ENCODE measurements at regions not wholly inside any gene's neighbourhood (a gene's known extent, or its start where the extent isn't known, plus 50 kb on each side); places are given as distances from the start of the nearest gene placed in this dataset.

DNA sequence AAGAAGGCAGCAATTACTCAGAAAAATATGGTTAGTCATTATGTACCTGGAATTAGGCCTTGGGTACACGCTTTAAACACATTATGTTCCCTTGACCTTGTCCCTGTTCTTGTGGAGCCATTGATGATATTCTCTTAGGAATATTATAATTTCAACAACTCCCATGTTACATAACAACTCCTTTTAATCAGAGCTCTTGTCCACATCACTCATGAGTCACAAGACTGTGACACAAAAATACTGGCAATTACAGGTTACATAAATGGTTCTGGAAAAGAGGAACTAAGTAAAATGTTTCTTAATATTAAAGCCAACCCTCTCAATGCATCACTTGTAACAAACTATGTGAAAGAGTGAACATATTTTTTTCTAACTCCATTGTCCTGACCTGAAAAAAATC, 143.8 kb upstream of the PCLO start:
- WGBS, result 0% methylated on average over 1 of the region's 1 CpG

DNA sequence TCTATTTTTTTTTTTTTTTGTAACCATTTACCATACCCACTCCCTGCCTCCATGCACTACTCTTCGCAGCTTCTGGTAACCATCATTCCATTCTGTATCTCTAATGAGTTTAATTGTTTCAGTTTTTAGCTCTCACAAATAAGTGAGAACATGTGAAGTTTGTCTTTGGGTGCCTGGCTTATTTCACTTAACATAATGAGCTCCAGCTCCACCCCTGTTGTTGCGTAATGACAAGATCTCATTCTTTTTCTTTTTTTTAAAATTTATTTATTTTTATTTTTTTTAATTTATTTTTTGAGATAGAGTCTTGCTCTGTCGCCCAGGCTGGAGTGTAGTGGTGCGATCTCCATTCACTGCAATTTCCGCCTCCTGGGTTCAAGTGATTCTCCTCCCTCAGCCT, 142.3 kb upstream of the PCLO start:
- no peaks in the 10 kb centered on the region for H3K36me3 ChIP-seq (ENCODE audit: insufficient read depth, low read length)
- no peaks in the 10 kb centered on the region for H3K4me1 ChIP-seq (ENCODE audit: insufficient read depth, low read length)
- no peak overlapping the region for H3K9ac ChIP-seq (ENCODE audit: low read depth, low read length)
- H3K27me3 ChIP-seq (ENCODE audit: insufficient read depth, low read length), result no peaks in the 10 kb centered on the region
- H3K9me3 ChIP-seq (ENCODE audit: insufficient read depth, low read depth, low read length), result no peaks in the 10 kb centered on the region
- no peak overlapping the region for H3K4me3 ChIP-seq (ENCODE audit: low read length)
- no peak overlapping the region for H3K27ac ChIP-seq (ENCODE audit: low read depth, low read length)
- 98% methylated on average over 3 of the region's 5 CpGs for WGBS

More for the DNA sequence above, 143.8 kb upstream of the PCLO start:
- no peaks in the 10 kb centered on the region for H3K4me1 ChIP-seq (ENCODE audit: insufficient read depth, low read length)
- no peaks in the 10 kb centered on the region for H3K36me3 ChIP-seq (ENCODE audit: insufficient read depth, low read length)
- H3K4me3 ChIP-seq (ENCODE audit: low read length), result no peak overlapping the region
- no peak overlapping the region for H3K9ac ChIP-seq (ENCODE audit: low read depth, low read length)
- H3K27ac ChIP-seq (ENCODE audit: low read depth, low read length), result no peak overlapping the region
- no peaks in the 10 kb centered on the region for H3K27me3 ChIP-seq (ENCODE audit: insufficient read depth, low read length)
- H3K9me3 ChIP-seq (ENCODE audit: insufficient read depth, low read depth, low read length), result no peaks in the 10 kb centered on the region

DNA sequence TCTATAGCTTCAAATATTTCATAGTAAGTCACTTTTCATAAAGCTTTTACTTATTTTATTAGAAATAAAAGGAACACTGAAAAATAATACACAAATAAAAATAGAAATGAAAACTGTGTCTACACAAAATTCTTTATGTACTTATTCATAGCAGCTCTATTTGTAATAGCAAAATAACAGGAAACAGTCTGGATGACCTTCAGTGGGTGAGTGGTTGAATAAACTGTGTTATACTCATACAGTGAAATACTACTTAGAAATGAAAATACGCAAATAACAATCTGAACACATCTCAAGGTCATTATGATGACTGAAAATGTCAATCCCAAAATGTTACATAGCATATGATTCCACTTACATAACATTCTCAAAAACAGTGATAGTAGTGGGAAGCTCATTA, 138.7 kb upstream of the PCLO start:
- Histone ChIP-seq H3K27me3 (ENCODE audit: insufficient read depth, low read length) (no peaks in the 10 kb centered on the region), H3K9ac (ENCODE audit: low read depth, low read length) (no peak overlapping the region), H3K4me1 (ENCODE audit: insufficient read depth, low read length) (no peaks in the 10 kb centered on the region), H3K27ac (ENCODE audit: low read depth, low read length) (no peak overlapping the region), H3K9me3 (ENCODE audit: insufficient read depth, low read depth, low read length) (no peaks in the 10 kb centered on the region), H3K36me3 (ENCODE audit: insufficient read depth, low read length) (no peaks in the 10 kb centered on the region), H3K4me3 (ENCODE audit: low read length) (no peak overlapping the region)
- WGBS, result no CpG with 5 or more reads among the region's 1 CpG

DNA sequence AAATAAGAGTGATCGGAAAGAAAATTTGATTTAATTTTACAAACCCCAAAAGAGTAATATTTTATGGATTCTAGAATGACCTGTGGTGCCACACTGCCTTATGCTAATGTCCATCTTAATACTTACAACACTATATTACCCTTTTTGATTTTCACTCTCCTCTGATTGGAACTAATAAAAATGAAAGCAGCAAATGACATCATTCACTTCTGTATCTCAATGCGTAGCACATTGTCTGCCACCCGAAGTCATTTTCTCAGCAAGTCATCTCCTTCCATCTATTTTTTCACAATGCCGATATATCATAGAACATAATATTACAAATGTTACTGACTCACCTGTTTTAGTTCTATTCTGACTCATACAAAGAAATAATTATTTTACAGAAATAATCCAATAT, 127.5 kb upstream of the PCLO start:
- Histone ChIP-seq H3K4me1 (ENCODE audit: insufficient read depth, low read length) (no peaks in the 10 kb centered on the region), H3K4me3 (ENCODE audit: low read length) (no peak overlapping the region), H3K36me3 (ENCODE audit: insufficient read depth, low read length) (no peaks in the 10 kb centered on the region), H3K27ac (ENCODE audit: low read depth, low read length) (no peak overlapping the region), H3K27me3 (ENCODE audit: insufficient read depth, low read length) (no peaks in the 10 kb centered on the region), H3K9ac (ENCODE audit: low read depth, low read length) (no peak overlapping the region), H3K9me3 (ENCODE audit: insufficient read depth, low read depth, low read length) (no peaks in the 10 kb centered on the region)
- WGBS, result 96% methylated on average over 3 of the region's 4 CpGs

DNA sequence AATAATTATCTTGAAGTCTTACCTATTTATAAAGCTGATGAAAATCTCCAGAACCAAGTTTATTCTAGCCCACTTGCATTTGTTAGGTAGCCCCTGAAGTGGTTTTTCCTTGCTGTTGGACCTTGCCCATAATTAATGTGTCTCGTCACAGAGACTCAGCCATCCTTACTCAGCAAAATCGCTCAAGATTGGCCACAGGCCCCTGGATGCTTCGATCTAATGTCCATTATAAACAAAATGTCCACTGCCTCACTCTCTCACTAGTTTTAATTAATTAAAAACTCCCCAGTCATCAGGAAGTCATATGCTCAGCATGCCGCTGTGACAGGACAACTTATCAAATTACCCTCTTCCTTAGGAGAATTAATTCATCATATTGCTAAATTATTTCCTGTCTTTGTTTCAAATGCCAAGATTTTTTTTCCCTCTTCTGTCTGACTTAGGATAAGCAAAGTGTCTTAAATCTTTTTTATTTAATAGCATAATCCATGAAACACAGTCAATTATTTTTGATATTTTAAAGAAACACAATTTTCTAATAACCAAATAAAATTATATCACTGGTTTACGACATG, 126.8 kb upstream of the PCLO start:
- no peaks in the 10 kb centered on the region for H3K36me3 ChIP-seq (ENCODE audit: insufficient read depth, low read length)
- no peak overlapping the region; the same call in 1 of the 2 replicates for H3K9ac ChIP-seq (ENCODE audit: low read depth, low read length)
- WGBS, result 73% methylated on average over 5 of the region's 5 CpGs
- no peaks in the 10 kb centered on the region for H3K9me3 ChIP-seq (ENCODE audit: insufficient read depth, low read depth, low read length)
- no peaks in the 10 kb centered on the region for H3K4me1 ChIP-seq (ENCODE audit: insufficient read depth, low read length)
- H3K4me3 ChIP-seq (ENCODE audit: low read length), result no peak overlapping the region
- no peaks in the 10 kb centered on the region for H3K27me3 ChIP-seq (ENCODE audit: insufficient read depth, low read length)
- no peak overlapping the region for H3K27ac ChIP-seq (ENCODE audit: low read depth, low read length)

DNA sequence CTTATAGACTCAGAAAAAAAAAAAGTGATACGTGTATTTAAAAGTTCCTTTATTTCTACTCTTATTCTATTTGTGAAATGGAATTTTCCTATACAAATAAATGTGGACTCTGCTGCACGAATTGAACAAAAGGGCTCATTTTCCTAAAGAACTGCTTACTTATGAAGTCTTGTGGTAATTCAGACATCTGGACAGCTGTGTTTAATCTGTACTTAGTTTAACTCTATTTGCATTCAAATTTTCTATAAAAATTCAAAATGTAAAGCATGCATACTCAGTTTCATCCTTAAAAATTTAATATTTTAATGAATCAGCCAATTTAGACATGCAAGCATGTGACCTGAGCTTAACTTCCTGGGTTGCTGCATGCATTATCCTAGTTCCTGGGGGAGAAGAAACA, 118.0 kb upstream of the PCLO start:
- Histone ChIP-seq H3K9me3 (ENCODE audit: insufficient read depth, low read depth, low read length) (no peaks in the 10 kb centered on the region), H3K36me3 (ENCODE audit: insufficient read depth, low read length) (no peaks in the 10 kb centered on the region), H3K4me3 (ENCODE audit: low read length) (no peak overlapping the region), H3K4me1 (ENCODE audit: insufficient read depth, low read length) (no peaks in the 10 kb centered on the region), H3K27me3 (ENCODE audit: insufficient read depth, low read length) (no peaks in the 10 kb centered on the region), H3K9ac (ENCODE audit: low read depth, low read length) (no peak overlapping the region), H3K27ac (ENCODE audit: low read depth, low read length) (no peak overlapping the region)
- 100% methylated on average over 1 of the region's 2 CpGs for WGBS

DNA sequence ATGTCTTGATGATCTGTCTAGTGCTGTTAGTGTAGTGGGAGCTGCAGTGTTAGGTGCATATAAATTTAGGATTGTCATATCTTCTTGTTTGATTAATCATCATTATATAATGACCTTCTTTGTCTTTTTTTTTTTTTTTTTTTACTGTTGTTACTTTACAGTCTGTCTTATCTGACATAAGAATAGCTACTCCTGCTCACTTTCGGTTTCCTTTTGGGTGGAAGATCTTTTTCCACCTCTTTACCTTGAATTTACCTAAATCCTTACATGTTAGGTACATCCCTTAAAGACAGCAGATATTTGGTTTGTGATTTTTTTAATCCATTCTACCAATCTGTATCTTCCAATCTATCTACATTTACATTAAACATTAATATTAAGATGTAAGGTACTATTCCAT, 113.6 kb upstream of the PCLO start:
- H3K4me1 ChIP-seq (ENCODE audit: insufficient read depth, low read length), result no peaks in the 10 kb centered on the region
- no peak overlapping the region for H3K9ac ChIP-seq (ENCODE audit: low read depth, low read length)
- H3K9me3 ChIP-seq (ENCODE audit: insufficient read depth, low read depth, low read length), result no peaks in the 10 kb centered on the region
- H3K27ac ChIP-seq (ENCODE audit: low read depth, low read length), result no peak overlapping the region
- H3K27me3 ChIP-seq (ENCODE audit: insufficient read depth, low read length), result no peaks in the 10 kb centered on the region
- no peaks in the 10 kb centered on the region for H3K36me3 ChIP-seq (ENCODE audit: insufficient read depth, low read length)
- WGBS, result 100% methylated on average over 1 of the region's 1 CpG
- H3K4me3 ChIP-seq (ENCODE audit: low read length), result no peak overlapping the region

DNA sequence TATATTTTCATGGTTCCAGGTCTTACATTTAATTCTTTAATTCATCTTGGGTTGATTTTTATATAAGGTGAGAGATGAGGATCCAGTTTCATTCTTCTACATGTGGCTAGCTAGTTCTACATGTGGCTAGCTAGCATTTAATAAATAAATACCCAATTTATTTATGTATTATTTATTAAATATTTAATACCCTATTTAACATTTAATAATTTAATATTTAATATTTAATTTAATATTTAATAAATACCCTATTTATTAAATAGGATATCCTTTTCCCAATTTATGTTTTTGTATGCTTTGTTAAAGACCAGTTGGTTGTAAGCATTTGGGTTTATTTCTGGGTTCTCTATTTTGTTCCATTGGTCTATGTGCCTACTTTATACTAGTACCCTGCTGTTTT, 111.0 kb upstream of the PCLO start:
- Histone ChIP-seq H3K27me3 (ENCODE audit: insufficient read depth, low read length) (no peaks in the 10 kb centered on the region), H3K36me3 (ENCODE audit: insufficient read depth, low read length) (no peaks in the 10 kb centered on the region), H3K27ac (ENCODE audit: low read depth, low read length) (no peak overlapping the region), H3K9me3 (ENCODE audit: insufficient read depth, low read depth, low read length) (no peaks in the 10 kb centered on the region), H3K4me1 (ENCODE audit: insufficient read depth, low read length) (no peaks in the 10 kb centered on the region), H3K4me3 (ENCODE audit: low read length) (no peak overlapping the region), H3K9ac (ENCODE audit: low read depth, low read length) (no peak overlapping the region)

DNA sequence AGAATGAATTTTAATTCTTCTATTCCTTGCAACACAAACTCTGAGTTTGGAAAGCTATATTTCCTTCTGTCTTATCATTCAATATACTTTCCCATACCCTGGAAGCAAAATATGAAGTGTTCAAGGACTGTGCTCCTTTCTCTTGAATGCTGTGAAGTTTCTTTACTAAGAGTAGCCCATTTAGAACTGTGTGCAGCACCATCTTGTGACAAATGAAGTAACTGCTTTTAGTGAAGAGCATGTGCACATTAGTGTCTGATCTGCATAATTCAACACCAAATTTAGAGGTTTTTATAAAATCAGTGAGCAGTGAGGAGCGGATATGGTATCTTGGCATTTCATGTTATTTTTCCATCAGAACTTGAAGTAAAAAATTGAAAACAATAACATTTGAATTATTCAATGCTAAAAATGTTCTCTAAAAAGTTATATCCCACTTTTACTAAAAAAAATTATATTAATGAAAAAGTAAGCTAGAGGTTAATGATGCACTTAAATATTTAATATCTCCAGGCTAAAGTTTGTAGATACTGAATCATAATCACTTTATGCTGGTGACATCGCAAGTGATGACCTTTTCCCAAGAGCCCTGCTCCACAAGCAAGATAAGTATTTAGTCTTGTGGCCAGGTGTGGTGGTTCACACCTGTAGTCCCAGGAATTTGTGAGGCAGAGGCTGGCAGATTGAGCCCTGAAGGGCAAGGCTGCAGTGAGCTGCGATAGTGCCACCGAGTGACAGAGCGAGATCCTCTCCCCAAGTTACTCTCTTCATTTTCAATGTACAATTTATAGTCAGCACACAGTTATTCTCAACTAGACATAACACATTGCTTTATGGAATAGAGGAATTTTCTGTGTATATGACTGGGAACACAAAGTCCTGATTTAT, 108.8 kb upstream of the PCLO start:
- no peak overlapping the region for H3K9ac ChIP-seq (ENCODE audit: low read depth, low read length)
- H3K4me3 ChIP-seq (ENCODE audit: low read length), result no peak overlapping the region
- 92% methylated on average over 5 of the region's 5 CpGs for WGBS
- H3K36me3 ChIP-seq (ENCODE audit: insufficient read depth, low read length), result no peaks in the 10 kb centered on the region
- H3K27me3 ChIP-seq (ENCODE audit: insufficient read depth, low read length), result no peaks in the 10 kb centered on the region
- H3K9me3 ChIP-seq (ENCODE audit: insufficient read depth, low read depth, low read length), result no peaks in the 10 kb centered on the region
- peaks cover 13% of the 10 kb centered on the region for H3K4me1 ChIP-seq (ENCODE audit: insufficient read depth, low read length)
- no peak overlapping the region for H3K27ac ChIP-seq (ENCODE audit: low read depth, low read length)

DNA sequence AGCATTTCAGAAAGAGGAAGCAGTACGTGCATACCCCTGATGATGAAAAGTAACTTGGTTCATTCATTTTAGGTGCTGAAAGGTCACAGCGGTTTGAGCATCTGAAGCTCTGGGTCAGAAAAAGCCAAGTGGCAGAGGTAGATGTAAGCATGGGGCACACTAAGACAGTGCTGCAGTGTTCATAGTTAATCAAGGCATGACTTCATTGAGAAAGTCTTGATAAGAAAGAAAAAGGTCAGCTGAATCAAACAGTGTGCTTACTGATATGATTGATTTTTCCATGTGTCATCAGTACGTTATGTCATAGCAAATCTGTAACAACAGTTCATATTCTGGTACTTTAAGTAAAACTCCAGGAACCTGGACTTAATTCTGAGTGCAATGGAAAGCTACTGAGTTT, 107.7 kb upstream of the PCLO start:
- peaks cover 13% of the 10 kb centered on the region for H3K4me1 ChIP-seq (ENCODE audit: insufficient read depth, low read length)

DNA sequence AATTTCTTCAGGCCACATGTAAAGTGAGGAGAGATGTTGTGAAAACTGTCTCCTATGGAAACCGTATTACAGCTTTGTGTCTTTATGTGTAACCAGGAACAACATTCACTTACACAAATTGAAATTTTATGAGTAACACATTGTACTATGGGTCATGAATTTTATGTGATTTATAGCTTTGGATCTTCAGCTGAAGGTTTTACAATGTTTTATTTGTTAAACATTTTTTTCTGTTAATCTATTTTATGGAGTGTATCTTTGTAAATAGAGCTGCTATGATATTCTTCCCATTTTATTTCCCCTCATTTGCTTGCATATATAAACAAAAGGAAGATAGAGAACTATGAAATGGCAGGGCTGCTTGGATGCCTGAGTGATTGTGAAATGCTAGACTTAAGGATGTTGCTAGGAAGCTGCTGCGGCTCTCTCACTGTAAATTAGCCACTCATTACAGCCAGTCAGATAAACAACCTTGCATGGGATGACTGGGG, 104.5 kb upstream of the PCLO start:
- H3K9ac ChIP-seq (ENCODE audit: low read depth, low read length), result no peak overlapping the region
- no peak overlapping the region for H3K27ac ChIP-seq (ENCODE audit: low read depth, low read length)
- 90% methylated on average over 2 of the region's 2 CpGs for WGBS

More for the DNA sequence above, 107.7 kb upstream of the PCLO start:
- 89% methylated on average over 3 of the region's 3 CpGs for WGBS
- Histone ChIP-seq H3K9ac (ENCODE audit: low read depth, low read length) (no peak overlapping the region), H3K36me3 (ENCODE audit: insufficient read depth, low read length) (no peaks in the 10 kb centered on the region), H3K9me3 (ENCODE audit: insufficient read depth, low read depth, low read length) (no peaks in the 10 kb centered on the region), H3K27ac (ENCODE audit: low read depth, low read length) (no peak overlapping the region), H3K27me3 (ENCODE audit: insufficient read depth, low read length) (no peaks in the 10 kb centered on the region), H3K4me3 (ENCODE audit: low read length) (no peak overlapping the region)

More for the DNA sequence above, 104.5 kb upstream of the PCLO start:
- Histone ChIP-seq H3K9me3 (ENCODE audit: insufficient read depth, low read depth, low read length) (no peaks in the 10 kb centered on the region), H3K36me3 (ENCODE audit: insufficient read depth, low read length) (no peaks in the 10 kb centered on the region), H3K4me1 (ENCODE audit: insufficient read depth, low read length) (peaks cover 13% of the 10 kb centered on the region), H3K4me3 (ENCODE audit: low read length) (no peak overlapping the region), H3K27me3 (ENCODE audit: insufficient read depth, low read length) (no peaks in the 10 kb centered on the region)

All from HUES64 (cell line).